ENCODE measurements at regions not wholly inside any gene's neighbourhood (a gene's known extent, or its start where the extent isn't known, plus 50 kb on each side); places are given as distances from the start of the nearest gene placed in this dataset.
"Not testable (repeated sequence)": the region's sequence is repeated elsewhere in the genome, so short reads cannot be mapped to it uniquely, and the experiment has no call there.

- H3K36me3 Mint-ChIP-seq (ENCODE audit: low read depth), result no peaks in the 10 kb centered on the region
- no peak overlapping the region for H3K4me3 Mint-ChIP-seq
- H3K27me3 Mint-ChIP-seq (ENCODE audit: low read depth), result no peaks in the 10 kb centered on the region
- H3K27ac Mint-ChIP-seq, result no peak overlapping the region
- peaks cover 2% of the 10 kb centered on the region for H3K4me1 Mint-ChIP-seq (ENCODE audit: low read depth)
- H3K9me3 Mint-ChIP-seq, result no peaks in the 10 kb centered on the region
These were observed 297.3 kb upstream of the PROX1 start for GRCh38 chr1:213690341-213690917.

DNA sequence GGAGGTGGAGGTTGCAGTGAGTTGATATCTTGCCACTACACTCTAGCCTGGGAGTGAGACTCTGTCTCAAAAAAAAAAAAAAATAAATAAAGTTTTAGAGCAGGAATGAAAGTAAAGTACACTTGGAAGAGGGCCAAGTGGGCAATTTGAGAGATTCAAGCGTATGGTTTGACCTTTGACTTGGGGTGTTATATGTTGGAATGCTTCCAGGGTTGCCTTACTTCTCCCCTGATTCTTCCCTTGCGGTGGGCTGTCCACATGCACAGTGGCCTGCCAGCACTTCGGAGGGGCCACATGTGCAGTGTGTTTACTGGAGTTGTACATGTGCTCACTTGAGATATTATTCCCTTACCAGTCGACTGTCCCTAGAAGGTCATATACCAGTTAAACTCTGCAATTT lies 295.5 kb upstream of the PROX1 start:
- Mint-ChIP-seq H3K36me3 (ENCODE audit: low read depth) (no peaks in the 10 kb centered on the region), H3K27me3 (ENCODE audit: low read depth) (no peaks in the 10 kb centered on the region), H3K4me1 (ENCODE audit: low read depth) (peaks cover 2% of the 10 kb centered on the region), H3K4me3 (no peak overlapping the region), H3K9me3 (no peaks in the 10 kb centered on the region), H3K27ac (no peak overlapping the region)

GRCh38 chr1:213693864-213694263 lies 293.9 kb upstream of the PROX1 start:
- H3K4me3 Mint-ChIP-seq, result no peak overlapping the region

DNA sequence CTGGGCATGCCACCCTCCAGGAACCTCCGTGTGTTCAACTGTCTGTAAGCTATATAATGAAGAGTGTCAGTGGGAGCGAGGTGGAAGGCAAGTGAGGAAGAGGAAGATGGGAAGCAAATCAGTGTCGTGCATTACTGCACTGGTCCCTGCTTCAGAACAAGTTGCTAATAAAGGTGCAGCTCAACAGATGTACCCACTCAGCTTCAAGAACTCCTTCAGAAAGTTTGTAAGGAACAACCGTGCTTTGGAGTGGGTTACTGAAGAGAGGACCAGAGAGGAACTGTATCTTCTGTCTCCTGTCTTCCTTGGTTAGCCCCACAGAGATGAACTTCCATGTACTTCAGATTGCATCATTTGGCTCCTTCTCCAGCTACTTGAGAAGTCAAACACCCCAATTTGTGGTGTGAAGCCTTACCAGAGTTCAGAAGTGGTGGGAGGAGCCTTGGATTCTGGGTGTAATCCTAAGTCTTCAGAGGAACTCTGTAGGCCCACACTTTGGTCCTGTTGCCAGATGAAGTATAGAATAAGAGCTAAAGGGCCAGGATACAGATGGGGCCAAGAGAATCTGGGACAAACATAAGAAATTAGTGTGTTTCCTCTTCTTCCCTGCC lies 290.5 kb upstream of the PROX1 start:
- H3K36me3 Mint-ChIP-seq (ENCODE audit: low read depth), result no peaks in the 10 kb centered on the region
- no peaks in the 10 kb centered on the region for H3K27me3 Mint-ChIP-seq (ENCODE audit: low read depth)
- no peak overlapping the region for H3K4me3 Mint-ChIP-seq
- H3K9me3 Mint-ChIP-seq, result no peaks in the 10 kb centered on the region
- H3K27ac Mint-ChIP-seq, result no peak overlapping the region
- no peaks in the 10 kb centered on the region for H3K4me1 Mint-ChIP-seq (ENCODE audit: low read depth)

More at GRCh38 chr1:213693864-213694263, 293.9 kb upstream of the PROX1 start:
- Mint-ChIP-seq H3K27ac (no peak overlapping the region), H3K9me3 (no peaks in the 10 kb centered on the region), H3K36me3 (ENCODE audit: low read depth) (no peaks in the 10 kb centered on the region), H3K4me1 (ENCODE audit: low read depth) (no peaks in the 10 kb centered on the region), H3K27me3 (ENCODE audit: low read depth) (no peaks in the 10 kb centered on the region)

DNA sequence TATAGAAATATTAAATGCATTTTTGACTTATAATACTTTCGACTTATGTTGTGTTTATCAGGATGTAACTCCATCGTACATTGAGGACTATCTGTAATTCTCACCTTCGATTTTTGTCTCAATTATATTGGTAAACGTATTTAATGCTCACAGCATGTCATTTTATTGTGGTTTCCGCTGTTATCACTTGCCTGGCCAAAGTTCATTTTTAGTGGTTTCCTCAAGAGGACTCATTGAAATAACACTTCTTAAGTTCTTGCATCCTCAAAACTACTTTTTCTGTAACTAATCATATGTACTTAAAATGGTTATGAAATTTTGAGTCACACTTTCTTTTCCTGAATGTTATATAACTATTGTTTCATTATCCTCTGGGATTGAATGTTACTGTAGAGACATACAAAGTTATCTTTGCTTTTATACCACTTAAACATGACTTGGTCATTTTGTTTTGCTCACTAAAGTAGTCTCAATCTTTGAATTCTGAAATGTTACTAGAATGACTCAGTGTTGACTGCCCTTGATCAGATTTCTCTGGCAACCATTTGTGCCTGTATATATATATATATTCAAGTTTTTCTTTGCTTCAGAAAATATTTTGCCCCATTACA lies 289.6 kb upstream of the PROX1 start:
- Mint-ChIP-seq H3K4me1 (ENCODE audit: low read depth) (no peaks in the 10 kb centered on the region), H3K27ac (no peak overlapping the region), H3K36me3 (ENCODE audit: low read depth) (no peaks in the 10 kb centered on the region), H3K27me3 (ENCODE audit: low read depth) (no peaks in the 10 kb centered on the region), H3K4me3 (no peak overlapping the region), H3K9me3 (no peaks in the 10 kb centered on the region)

DNA sequence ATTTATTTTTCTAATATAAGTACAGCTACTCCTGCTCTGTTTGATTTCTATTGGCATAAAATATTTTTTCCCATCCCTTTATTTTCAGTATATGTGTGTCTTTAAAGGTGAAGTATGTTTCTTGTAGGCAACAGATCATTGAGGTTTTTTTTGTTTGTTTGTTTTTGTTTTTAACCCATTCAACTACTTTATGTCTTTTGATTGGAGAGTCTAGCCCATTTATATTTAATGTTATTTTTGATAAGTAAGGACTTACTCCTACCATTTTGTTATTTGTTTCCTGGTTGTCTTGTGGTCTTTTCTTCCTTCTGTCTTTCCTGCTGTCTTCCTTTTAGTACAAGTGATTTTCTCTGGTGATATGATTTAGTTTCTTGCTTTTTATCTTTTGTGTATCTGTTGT lies 285.1 kb upstream of the PROX1 start:
- Mint-ChIP-seq H3K4me3 (no peak overlapping the region), H3K27ac (no peak overlapping the region), H3K9me3 (peaks cover 3% of the 10 kb centered on the region), H3K36me3 (ENCODE audit: low read depth) (no peaks in the 10 kb centered on the region), H3K27me3 (ENCODE audit: low read depth) (no peaks in the 10 kb centered on the region), H3K4me1 (ENCODE audit: low read depth) (no peaks in the 10 kb centered on the region)

DNA sequence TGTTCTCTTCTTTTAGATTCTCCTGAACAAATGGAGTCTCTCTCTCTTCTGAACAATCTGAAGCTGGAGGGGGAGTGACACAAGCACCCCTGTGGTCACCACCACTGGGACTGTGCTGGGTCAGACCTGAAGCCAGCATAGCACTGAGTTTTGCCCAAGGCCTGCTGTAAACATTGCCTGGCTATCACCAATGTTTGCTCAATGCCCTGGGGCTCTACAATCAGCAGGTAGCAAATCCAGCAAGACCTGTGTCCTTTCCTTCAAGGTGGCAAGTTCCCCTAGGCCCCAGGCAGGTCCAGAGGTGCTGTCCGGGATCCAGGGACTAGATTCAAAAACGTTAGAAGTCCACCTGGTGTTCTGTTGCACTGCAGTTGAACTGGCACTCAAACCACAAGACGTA lies 282.8 kb upstream of the PROX1 start:
- Mint-ChIP-seq H3K27me3 (ENCODE audit: low read depth) (no peaks in the 10 kb centered on the region), H3K36me3 (ENCODE audit: low read depth) (no peaks in the 10 kb centered on the region), H3K9me3 (peaks cover 17% of the 10 kb centered on the region), H3K4me3 (no peak overlapping the region), H3K27ac (no peak overlapping the region), H3K4me1 (ENCODE audit: low read depth) (no peaks in the 10 kb centered on the region)

GRCh38 chr1:213711833-213712490 lies 275.8 kb upstream of the PROX1 start:
- H3K4me1 Mint-ChIP-seq (ENCODE audit: low read depth); H3K27me3 Mint-ChIP-seq (ENCODE audit: low read depth); H3K36me3 Mint-ChIP-seq (ENCODE audit: low read depth); H3K27ac Mint-ChIP-seq; H3K4me3 Mint-ChIP-seq: not testable (repeated sequence)
- H3K9me3 Mint-ChIP-seq, result peaks cover 36% of the 10 kb centered on the region

GRCh38 chr1:213714645-213715044 lies 273.1 kb upstream of the PROX1 start:
- no peaks in the 10 kb centered on the region for H3K27me3 Mint-ChIP-seq (ENCODE audit: low read depth)

GRCh38 chr1:213715182-213715581 lies 272.6 kb upstream of the PROX1 start:
- Mint-ChIP-seq H3K27ac (no peak overlapping the region), H3K27me3 (ENCODE audit: low read depth) (no peaks in the 10 kb centered on the region), H3K4me3 (no peak overlapping the region), H3K36me3 (ENCODE audit: low read depth) (peaks cover 2% of the 10 kb centered on the region), H3K9me3 (peaks cover 21% of the 10 kb centered on the region), H3K4me1 (ENCODE audit: low read depth) (no peaks in the 10 kb centered on the region)

More at GRCh38 chr1:213714645-213715044, 273.1 kb upstream of the PROX1 start:
- no peak overlapping the region for H3K27ac Mint-ChIP-seq
- no peaks in the 10 kb centered on the region for H3K4me1 Mint-ChIP-seq (ENCODE audit: low read depth)
- H3K9me3 Mint-ChIP-seq, result peaks cover 25% of the 10 kb centered on the region
- peaks cover 2% of the 10 kb centered on the region for H3K36me3 Mint-ChIP-seq (ENCODE audit: low read depth)
- no peak overlapping the region for H3K4me3 Mint-ChIP-seq

DNA sequence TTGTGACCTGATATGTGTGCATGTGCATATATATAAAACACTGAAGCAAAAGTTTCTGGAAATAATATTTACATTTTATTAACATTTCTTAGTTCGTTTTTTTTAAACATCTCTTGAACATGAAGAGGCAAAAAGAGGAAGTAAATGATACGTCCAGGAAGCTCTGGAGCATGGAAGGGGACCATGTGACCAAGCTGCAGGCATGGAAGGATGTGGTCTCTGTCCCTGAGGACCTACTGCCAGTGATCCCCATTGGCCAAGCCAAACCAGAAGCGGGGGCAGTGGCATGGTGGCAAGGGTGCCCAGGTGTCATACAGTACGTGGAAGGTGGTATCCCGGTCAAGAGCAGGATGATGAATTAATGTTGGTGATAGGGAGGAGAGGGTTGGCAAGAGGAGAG lies 268.3 kb upstream of the PROX1 start:
- no peaks in the 10 kb centered on the region for H3K36me3 Mint-ChIP-seq (ENCODE audit: low read depth)
- no peak overlapping the region for H3K27ac Mint-ChIP-seq
- H3K9me3 Mint-ChIP-seq, result no peaks in the 10 kb centered on the region
- no peak overlapping the region for H3K4me3 Mint-ChIP-seq
- no peaks in the 10 kb centered on the region for H3K27me3 Mint-ChIP-seq (ENCODE audit: low read depth)
- no peaks in the 10 kb centered on the region for H3K4me1 Mint-ChIP-seq (ENCODE audit: low read depth)

- Mint-ChIP-seq H3K4me3 (no peak overlapping the region), H3K27ac (no peak overlapping the region), H3K9me3 (no peaks in the 10 kb centered on the region), H3K36me3 (ENCODE audit: low read depth) (no peaks in the 10 kb centered on the region), H3K27me3 (ENCODE audit: low read depth) (no peaks in the 10 kb centered on the region), H3K4me1 (ENCODE audit: low read depth) (no peaks in the 10 kb centered on the region)
These were observed 267.7 kb upstream of the PROX1 start for GRCh38 chr1:213720032-213720431.

DNA sequence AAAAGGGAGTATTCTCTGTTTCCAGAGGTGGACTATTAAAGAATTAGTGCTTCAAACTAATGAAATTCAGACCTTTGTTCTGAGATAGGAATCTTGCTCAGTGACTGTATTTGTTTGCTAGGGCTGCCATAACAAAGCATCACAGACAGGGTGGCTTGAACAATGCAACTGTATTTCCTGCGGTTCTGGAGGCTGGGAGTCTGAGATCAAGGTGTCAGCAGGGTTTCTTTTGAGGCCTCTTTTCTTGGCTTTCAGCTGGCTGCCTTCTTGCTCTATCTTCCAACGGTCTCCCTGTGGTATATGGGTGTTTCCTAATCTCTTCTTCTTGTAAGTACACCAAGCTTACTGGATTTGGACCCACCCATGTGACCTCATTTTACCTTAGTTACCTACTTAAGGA lies 264.6 kb upstream of the PROX1 start:
- H3K4me1 Mint-ChIP-seq (ENCODE audit: low read depth), result no peaks in the 10 kb centered on the region
- no peaks in the 10 kb centered on the region for H3K9me3 Mint-ChIP-seq
- no peak overlapping the region for H3K4me3 Mint-ChIP-seq
- no peaks in the 10 kb centered on the region for H3K27me3 Mint-ChIP-seq (ENCODE audit: low read depth)
- H3K27ac Mint-ChIP-seq, result no peak overlapping the region
- no peaks in the 10 kb centered on the region for H3K36me3 Mint-ChIP-seq (ENCODE audit: low read depth)

GRCh38 chr1:213724640-213725536 lies 262.9 kb upstream of the PROX1 start:
- no peaks in the 10 kb centered on the region for H3K36me3 Mint-ChIP-seq (ENCODE audit: low read depth)
- no peak overlapping the region for H3K27ac Mint-ChIP-seq
- H3K4me1 Mint-ChIP-seq (ENCODE audit: low read depth), result no peaks in the 10 kb centered on the region
- no peaks in the 10 kb centered on the region for H3K9me3 Mint-ChIP-seq
- no peaks in the 10 kb centered on the region for H3K27me3 Mint-ChIP-seq (ENCODE audit: low read depth)
- no peak overlapping the region for H3K4me3 Mint-ChIP-seq

Measured in T-helper 1 cell treated with Interleukin-12 subunit alpha and Interleukin-12 subunit beta and Interleukin-4 antibody, amounts not matched to agents 30 μg/mL and 1 μg/mL, for 36 hours (primary cell).